Esophagus muscularis mucosa (tissue), 4 donors: ENCODE measurements at regions not wholly inside any gene's neighbourhood (a gene's known extent, or its start where the extent isn't known, plus 50 kb on each side); places are given as distances from the start of the nearest gene placed in this dataset.
"Not testable (repeated sequence)": the region's sequence is repeated elsewhere in the genome, so short reads cannot be mapped to it uniquely, and the experiment has no call there.

ENCODE experiments used
- DNase-seq: peaks from one replicate; pipeline ENCODE4 v3.0.0-alpha.2; 2017; ENCODE audit errors: extremely low spot score
- H3K27ac ChIP-seq, 4 donors: fragments of 200-600 bp; sonication (generic); replicated peaks in 1 of 4; 1 replicate in 3 of 4; 2 replicates in 1 of 4; pipeline ENCODE4 v1.5.1; 2016 to 2019; ENCODE audit warnings: mild to moderate bottlenecking in 1 of 4
- H3K27me3 ChIP-seq, 4 donors: fragments of 200-600 bp; sonication (generic); one replicate each; pipeline versions ENCODE4 v1.5.1 to v1.6.0; 2016 to 2019
- H3K36me3 ChIP-seq, 4 donors: fragments of 200-600 bp; sonication (generic); one replicate each; pipeline ENCODE4 v1.5.1; 2016 to 2019
- H3K4me1 ChIP-seq, 4 donors: fragments of 200-600 bp; sonication (generic); one replicate each; pipeline ENCODE4 v1.5.1; 2016 to 2019
- H3K4me3 ChIP-seq, 4 donors: fragments of 200-600 bp; sonication (generic); 1 replicate in 2 of 4; 2 replicates in 2 of 4; pipeline ENCODE4 v1.5.1; 2016 to 2019; ENCODE audit warnings: mild to moderate bottlenecking in 4 of 4, moderate library complexity in 1 of 4
- H3K9me3 ChIP-seq, 4 donors: fragments of 200-600 bp; sonication (generic); 1 replicate in 3 of 4; 2 replicates in 1 of 4; pipeline ENCODE4 v1.5.1; 2016 to 2019
- CTCF ChIP-seq, 3 experiments: fragments of 200-600 bp in 2 of 3; fragments of 450-650 bp in 1 of 3; sonication (generic) in 2 of 3; IDR thresholded peaks; one replicate each; pipeline ENCODE4 v1.5.1; 2017 to 2019; ENCODE audit warnings: antibody characterized with exemption in 3 of 3, mild to moderate bottlenecking in 2 of 3, moderate library complexity in 1 of 3
- EP300 ChIP-seq: sonication (generic); formaldehyde crosslinking; IDR thresholded peaks from one replicate; pipeline ENCODE4 v1.6.1; 2017; ENCODE audit warnings: antibody characterized with exemption
- POLR2A ChIP-seq: fragments of 450-650 bp; IDR thresholded peaks from one replicate; pipeline ENCODE4 v1.6.1; 2017; ENCODE audit warnings: antibody characterized with exemption, moderate library complexity, mild to moderate bottlenecking, low read depth
- POLR2AphosphoS5 ChIP-seq, 2 donors: sonication (generic); formaldehyde crosslinking; IDR thresholded peaks; one replicate each; pipeline ENCODE4 v1.6.1; 2017; ENCODE audit warnings: antibody characterized with exemption in 2 of 2
- WGBS: methylation state at CpG from one replicate; pipeline ENCODE4 v1.1.5; 2018; 5-methylcytosine and 5-hydroxymethylcytosine counted together
- intact Hi-C: fragments of 100-400 bp; cut with DNase I; formaldehyde crosslinking; loops from one replicate; pipeline ENCODE4 v1.15.1; 2023

- H3K36me3 ChIP-seq = no peaks in the 10 kb centered on the region
- no peak for DNase-seq
- peaks cover 0 to 7% (median 0%) of the 10 kb centered on the region in 4 donors for H3K4me1 ChIP-seq
- no peaks in the 10 kb centered on the region for H3K27me3 ChIP-seq
- peak overlapping the region in 1 of 4 donors; percentile 58 for H3K27ac ChIP-seq
- WGBS = 77% methylated on average over 5 of the region's 5 CpGs
- no peaks in the 10 kb centered on the region for H3K9me3 ChIP-seq
- intact Hi-C loops = no loop called here
- H3K4me3 ChIP-seq = no peak overlapping the region
- TF ChIP-seq POLR2AphosphoS5 (IDR thresholded peaks at IDR 0.05) (no peak), EP300 (no peak), CTCF (IDR thresholded peaks at IDR 0.05) (no peak), POLR2A (no peak)
These were observed 192.2 kb downstream of the C9orf152 start for GRCh38 chr9:110015759-110016158.

- Histone ChIP-seq H3K9me3 (no peaks in the 10 kb centered on the region), H3K27me3 (no peaks in the 10 kb centered on the region), H3K27ac (peak overlapping the region in 1 of 4 donors; percentile 58), H3K4me1 (peaks cover 0 to 8% (median 0%) of the 10 kb centered on the region in 4 donors), H3K36me3 (no peaks in the 10 kb centered on the region), H3K4me3 (no peak overlapping the region)
- intact Hi-C loops = no loop called here
- DNase-seq = no peak
- 84% methylated on average over 2 of the region's 2 CpGs for WGBS
- no peak for TF ChIP-seq CTCF (IDR thresholded peaks at IDR 0.05)
- no peak for TF ChIP-seq POLR2A
- TF ChIP-seq EP300 = no peak
- TF ChIP-seq POLR2AphosphoS5 (IDR thresholded peaks at IDR 0.05) = no peak
These were observed 191.6 kb downstream of the C9orf152 start for GRCh38 chr9:110016340-110016739.

- H3K27me3 ChIP-seq, intact Hi-C loops, H3K9me3 ChIP-seq, DNase-seq, H3K36me3 ChIP-seq, H3K4me3 ChIP-seq, H3K27ac ChIP-seq: not testable (repeated sequence)
- H3K4me1 ChIP-seq = peaks cover 0 to 13% (median 0%) of the 10 kb centered on the region in 4 donors
- WGBS = 81% methylated on average over 4 of the region's 4 CpGs
These were observed 187.7 kb downstream of the C9orf152 start for GRCh38 chr9:110020216-110020615.

- Histone ChIP-seq H3K36me3 (no peaks in the 10 kb centered on the region), H3K9me3 (no peaks in the 10 kb centered on the region), H3K4me1 (peaks cover 0 to 8% (median 2%) of the 10 kb centered on the region in 4 donors), H3K27me3 (no peaks in the 10 kb centered on the region), H3K4me3 (no peak overlapping the region), H3K27ac (no peak overlapping the region)
- WGBS = 67% methylated on average over 2 of the region's 2 CpGs
- TF ChIP-seq POLR2AphosphoS5 (IDR thresholded peaks at IDR 0.05) (no peak), EP300 (no peak), CTCF (IDR thresholded peaks at IDR 0.05) (no peak), POLR2A (no peak)
- no peak for DNase-seq
- intact Hi-C loops = no loop called here
These were observed 186.1 kb downstream of the C9orf152 start for GRCh38 chr9:110021891-110022290.

- H3K36me3 ChIP-seq, H3K27ac ChIP-seq, H3K4me3 ChIP-seq, H3K9me3 ChIP-seq, DNase-seq, intact Hi-C loops, H3K27me3 ChIP-seq: not testable (repeated sequence)
- 83% methylated on average over 8 of the region's 8 CpGs for WGBS
- peaks cover 0 to 12% (median 10%) of the 10 kb centered on the region in 4 donors for H3K4me1 ChIP-seq
These were observed 184.7 kb downstream of the C9orf152 start for GRCh38 chr9:110023221-110023620.

GRCh38 chr9:110025551-110026170 is 182.3 kb downstream of the C9orf152 start:
- H3K4me3 ChIP-seq = no peak overlapping the region
- no peak overlapping the region for H3K27ac ChIP-seq
- H3K4me1 ChIP-seq = peaks cover 0 to 26% (median 17%) of the 10 kb centered on the region in 4 donors
- no peak for DNase-seq
- intact Hi-C loops = no loop called here
- no peaks in the 10 kb centered on the region for H3K36me3 ChIP-seq
- H3K27me3 ChIP-seq = no peaks in the 10 kb centered on the region
- WGBS = 90% methylated on average over 4 of the region's 4 CpGs
- TF ChIP-seq POLR2A (no peak), POLR2AphosphoS5 (IDR thresholded peaks at IDR 0.05) (no peak), EP300 (no peak), CTCF (IDR thresholded peaks at IDR 0.05) (no peak)
- H3K9me3 ChIP-seq = no peaks in the 10 kb centered on the region
